Cerebellar nuclear complex (tissue), 1 donor: ENCODE measurements at regions not wholly inside any gene's neighbourhood (a gene's known extent, or its start where the extent isn't known, plus 50 kb on each side); places are given as distances from the start of the nearest gene placed in this dataset.
"Not testable (repeated sequence)": the region's sequence is repeated elsewhere in the genome, so short reads cannot be mapped to it uniquely, and the experiment has no call there.

Source experiments
- DNase-seq, 2 experiments: peaks; one replicate each; lab custom pipeline; 2025; lab: John Stamatoyannopoulos, UW

DNA sequence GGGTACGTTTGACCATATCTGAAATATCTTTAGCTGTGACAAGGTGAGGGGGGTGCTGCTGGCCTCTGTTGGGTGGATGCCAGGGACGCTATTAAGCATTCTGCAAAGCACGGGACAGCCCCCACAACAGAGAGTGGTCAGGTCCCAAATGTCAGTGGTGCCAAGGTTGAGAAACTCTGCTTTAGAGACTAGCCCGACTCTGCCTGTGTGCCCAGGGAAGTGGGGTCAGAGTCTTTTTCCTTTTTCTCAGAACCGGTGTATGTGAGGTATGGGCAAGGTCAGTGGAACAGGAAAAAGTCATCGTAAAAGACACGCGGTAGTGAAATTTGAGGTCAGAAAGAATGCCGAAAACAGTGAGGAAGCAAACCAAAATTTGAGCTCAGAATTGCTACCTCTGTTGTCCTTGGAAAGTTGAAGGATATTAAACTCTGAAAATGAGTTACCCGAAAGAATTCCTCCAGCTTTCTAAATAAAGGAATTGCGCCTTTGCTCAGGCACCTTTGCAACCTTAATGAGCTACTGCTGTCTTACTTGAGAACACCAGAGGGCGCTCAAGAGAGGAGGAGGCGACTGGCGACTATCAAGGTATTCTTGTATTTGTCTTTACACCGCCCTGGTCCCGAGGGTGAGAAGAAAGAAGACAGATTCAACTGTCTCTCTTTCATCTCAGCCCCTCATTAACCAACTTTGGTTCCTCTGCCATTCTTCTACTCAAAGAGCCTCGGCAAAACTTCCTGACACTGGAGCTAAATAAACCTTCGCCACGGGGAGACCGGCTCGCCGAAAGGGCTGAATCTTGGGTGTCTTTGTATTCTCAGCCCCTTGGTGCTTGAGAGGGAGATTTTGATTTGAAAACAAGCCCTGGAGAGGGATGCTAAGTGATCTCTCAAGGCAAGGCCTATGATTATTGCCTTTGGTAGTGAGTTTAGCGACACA, 85.4 kb upstream of the OLIG2 start:
- DNase-seq = peak in 1 of 2 experiments; percentile 37

DNA sequence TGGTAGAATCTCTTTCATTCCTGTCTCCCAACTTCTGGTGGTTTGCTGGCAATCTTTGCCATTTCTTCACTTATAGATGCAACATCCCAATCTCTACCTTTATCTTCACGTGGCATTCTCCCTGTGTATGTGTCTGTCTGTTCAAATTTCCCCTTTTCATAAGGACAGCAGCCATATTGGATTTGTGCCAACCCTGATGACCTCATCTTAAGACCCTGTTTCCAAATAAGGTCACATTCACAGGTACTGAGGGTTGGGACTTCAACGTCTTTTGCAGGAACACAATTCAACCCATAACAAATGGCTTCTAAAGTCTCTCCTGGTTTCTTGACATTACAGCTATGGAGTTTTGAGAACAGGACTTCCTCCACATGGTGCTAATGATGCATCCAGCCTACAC, 84.5 kb upstream of the OLIG2 start:
- no peak for DNase-seq

DNA sequence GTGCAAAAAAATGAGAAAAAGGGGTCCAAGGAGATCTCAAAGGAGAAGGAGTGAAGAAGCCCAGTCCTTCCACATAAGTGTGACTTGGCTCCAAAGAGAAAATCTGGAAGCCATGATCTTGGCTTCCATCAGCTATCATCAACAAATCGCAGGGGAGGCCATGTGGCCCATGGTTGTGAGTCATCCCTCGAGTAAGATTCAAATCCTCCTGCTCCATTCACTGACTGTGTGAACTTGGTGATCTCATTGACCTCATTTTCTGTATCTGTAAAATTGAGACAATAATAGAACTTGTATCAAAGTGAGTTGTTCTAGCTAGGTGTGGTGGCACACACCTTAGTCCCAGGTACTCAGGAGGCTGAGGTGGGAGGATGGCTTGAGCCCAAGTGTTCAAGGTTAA, 79.1 kb upstream of the OLIG2 start:
- DNase-seq = no peak

DNA sequence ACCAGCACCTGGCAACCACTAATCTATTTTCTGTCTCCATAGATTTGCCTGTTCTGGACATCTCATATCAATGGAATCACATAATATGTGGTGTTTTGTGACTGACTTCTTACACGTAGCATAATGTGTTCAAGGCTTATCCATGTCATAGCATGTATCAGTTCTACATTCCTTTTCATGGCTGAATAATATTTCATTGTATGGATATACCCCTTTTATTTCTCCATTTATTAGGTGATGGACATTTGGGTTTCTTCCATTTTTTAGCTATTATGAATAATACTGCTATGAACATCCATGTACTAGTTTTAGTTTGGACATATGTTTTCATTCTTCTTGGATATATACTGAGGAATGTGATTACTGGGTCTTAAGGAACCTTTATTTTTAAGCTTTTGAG, 78.0 kb upstream of the OLIG2 start:
- no peak for DNase-seq

DNA sequence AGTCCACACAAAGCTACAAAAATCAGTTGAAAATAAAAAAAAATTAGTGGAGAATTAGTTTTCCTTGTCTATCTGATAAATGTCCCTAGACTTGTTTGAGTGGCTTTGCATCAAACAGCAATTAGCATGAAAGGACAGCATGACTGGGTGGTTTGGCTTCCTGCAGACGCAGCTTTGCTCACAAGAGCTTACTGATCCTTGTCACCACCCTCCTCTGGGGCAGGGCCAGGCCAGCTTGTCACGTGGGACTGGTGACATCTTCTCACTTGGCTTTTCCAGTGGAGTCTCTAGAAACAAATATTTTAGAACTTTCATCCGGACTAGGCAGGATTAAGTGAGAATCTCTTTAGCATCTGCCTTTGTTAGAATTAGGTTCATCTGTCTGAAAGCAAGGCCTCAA, 76.0 kb upstream of the OLIG2 start:
- no peak for DNase-seq

DNA sequence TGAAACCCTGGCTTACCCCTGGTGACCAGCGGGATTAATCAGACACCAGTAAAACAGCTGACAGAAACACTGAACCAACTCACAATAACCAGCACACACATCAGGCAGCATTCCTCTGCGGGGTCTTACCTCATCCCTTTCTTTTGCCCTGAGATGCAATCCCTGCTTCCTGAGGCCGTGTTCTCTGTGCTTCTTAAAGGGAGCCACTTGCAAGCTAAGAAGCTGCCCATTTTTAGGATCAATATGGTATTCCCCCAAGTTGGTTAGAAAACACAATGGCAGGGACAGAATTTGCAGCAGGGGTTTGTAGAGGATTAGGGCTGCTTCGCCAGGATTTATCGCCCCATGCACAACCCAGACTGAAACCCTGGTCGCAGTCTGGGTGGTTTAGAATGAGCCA, 74.7 kb upstream of the OLIG2 start:
- no peak for DNase-seq

DNA sequence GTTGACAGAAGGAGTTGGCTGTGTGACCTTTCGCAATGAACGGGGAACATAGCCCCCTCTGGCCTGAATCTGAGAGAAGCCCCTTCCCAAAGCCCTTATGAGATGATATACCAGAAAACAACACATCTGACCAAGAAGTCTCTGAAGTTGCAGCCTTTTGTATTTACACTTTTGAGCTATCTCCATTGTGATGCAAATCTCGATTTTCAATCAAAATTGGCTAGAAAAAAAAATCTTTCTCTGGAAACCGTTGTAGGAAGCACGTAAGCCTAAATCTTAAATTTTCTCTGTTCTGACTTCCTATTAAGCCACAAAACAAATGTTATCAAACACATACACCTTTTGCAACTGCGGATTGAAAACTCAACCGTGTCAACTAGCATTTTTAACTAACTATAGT, 71.4 kb upstream of the OLIG2 start:
- no peak for DNase-seq

DNA sequence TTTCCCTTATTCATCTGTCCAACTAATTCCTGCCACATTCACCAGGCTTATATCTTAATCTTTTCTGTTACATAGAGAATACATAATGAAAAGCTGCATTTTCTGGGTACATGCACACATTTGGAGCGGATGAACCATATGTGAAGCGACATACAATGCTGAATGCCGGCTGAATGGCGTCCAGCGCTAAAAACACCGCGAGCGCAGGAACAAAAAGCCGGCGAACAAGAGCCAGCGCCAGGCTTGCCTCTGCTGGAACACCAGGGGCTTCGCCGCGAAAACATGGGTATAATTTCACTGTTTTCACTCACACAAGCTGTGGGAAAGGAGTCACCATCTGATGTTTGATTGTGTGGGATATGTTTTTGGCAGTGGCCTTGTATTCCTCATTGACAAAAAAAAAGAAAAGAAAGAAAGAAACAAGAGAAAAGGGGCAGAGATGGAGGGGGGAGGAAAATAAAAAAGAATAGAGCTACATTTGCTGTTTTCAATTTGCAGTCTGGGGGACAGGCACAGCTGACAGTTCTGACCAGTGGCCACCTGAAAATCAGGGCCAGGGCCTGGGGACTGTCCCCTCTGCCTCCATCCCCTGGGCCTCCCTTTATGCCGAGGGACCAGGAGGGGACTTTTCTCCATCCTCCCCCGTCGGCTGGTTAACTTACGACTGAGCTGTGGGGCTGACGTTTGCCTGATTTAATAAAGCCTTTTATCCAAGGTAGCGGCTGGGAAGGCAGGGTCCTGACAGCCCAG, 70.2 kb upstream of the OLIG2 start:
- no peak for DNase-seq

DNA sequence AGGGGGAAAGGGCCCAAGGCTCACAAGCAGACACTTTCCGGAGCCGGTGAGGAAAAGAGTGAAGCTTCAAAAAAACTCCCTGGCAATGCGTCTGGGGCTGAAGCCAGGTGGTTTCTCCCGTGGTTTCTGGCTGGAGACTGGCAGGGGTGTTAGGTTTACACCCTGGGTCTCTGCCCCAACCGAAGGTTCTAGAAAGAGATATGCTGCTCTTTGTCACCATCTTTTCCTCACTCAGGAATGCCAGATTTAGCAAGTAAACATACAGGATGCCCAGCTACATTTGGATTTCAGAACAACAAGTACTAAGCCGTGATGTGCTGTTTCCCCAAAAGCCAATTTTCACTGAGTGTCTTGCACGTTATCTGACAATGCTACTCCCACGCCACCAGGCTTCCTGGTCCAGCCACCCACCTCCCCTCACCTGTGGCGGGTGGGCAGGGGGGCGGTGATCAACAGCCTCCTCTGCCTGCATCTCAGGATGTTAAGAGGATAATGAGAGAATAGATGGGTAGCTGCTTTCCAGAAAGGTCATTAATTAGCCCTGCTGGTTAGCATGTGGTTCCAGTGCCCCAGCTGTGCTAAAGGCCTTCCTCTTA, 69.6 kb upstream of the OLIG2 start:
- no peak for DNase-seq

DNA sequence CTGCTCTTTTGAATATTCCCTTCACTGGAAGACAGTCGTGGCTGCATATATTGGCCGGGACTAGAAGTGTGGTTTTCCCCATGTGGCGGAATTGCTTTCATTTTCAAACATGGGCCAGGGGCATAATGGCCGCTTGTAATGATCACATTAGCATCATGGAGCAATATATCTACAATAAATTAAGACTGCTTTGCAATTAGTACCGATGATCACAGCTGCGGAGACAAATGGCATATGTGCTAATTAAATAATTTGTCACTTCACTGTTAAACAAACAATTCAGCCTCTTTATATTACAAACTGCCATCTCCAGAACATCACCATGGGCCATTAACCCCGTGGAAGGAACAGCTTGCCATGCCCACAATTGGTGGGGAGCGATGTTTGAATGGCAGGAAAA, 68.2 kb upstream of the OLIG2 start:
- DNase-seq = no peak

DNA sequence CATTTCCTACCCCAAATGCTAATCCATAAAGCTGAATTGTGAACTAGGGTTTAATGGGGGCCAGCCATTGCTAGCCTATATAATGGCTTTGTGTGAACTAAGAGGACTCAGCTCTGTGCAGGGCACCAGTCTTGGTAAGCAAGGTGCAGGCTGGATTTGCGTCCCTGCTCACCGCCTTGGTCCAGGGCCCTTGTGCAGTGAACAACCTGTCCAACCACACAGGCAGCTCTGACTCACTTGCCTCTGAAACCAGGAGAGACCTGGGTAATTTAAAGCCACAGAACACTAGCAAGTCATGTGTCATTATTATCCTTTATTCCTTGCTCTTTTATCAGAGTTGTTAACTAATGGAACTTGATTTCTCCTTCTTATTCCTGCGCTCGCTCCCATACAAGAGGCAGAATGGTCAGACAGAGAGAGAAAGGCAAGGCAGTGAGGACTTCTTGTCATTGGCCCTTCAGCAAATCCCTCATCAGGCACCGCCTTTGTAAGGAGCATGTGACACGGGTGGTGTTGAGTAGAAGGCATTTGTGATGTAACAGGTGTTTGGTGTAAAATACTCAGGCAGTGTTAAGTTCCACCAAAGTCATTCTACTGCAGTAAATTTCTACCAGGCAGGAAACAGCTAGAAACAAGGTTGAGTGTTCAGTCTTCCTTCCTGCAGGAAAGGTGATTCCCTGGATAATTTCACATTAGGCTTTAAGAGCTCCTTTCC, 67.3 kb upstream of the OLIG2 start:
- DNase-seq = no peak

DNA sequence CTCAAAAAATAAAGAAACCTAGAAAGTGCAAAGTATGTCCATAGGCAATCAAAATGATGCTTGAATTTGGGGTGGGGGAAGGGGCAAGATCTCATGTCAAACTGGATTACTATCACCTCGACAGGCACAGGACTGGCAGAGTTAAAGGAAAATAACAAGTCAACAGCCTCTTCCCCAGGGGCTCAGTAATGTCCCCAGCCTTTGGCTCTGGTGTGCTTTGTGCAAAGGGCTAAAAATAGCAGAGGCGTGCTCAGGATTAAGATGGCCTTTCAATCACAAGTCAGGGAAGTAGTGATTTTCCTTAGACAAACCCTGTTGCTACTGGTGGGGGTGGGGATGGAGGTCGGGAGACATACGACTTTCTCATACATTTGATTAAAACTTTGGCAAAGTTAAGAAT, 63.5 kb upstream of the OLIG2 start:
- DNase-seq = no peak

DNA sequence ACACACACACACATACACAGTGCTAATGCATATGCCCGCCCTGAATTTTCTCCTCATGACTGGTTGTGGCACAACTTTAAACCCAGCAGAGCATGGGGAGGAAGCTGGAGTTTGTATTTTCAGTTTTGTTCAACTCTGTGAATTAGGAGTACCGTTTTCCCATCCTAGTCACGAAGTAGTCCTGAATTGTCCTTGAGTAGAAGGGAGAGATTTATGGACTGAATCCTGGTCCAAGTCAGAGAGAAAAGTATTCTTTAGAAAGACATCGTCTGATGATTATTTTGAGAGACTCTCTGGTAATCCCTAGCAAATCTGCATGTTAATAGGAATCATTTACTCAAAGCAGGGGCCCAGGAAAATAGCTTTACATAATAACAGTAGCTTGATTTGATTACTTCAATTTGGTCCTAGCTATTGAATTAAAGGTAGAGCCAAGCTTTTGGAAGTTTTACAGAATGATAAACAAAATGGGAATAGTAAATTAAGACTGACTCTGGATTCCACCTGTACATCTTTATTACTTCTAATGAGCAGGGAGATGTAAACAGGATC, 60.5 kb upstream of the OLIG2 start:
- DNase-seq = no peak

DNA sequence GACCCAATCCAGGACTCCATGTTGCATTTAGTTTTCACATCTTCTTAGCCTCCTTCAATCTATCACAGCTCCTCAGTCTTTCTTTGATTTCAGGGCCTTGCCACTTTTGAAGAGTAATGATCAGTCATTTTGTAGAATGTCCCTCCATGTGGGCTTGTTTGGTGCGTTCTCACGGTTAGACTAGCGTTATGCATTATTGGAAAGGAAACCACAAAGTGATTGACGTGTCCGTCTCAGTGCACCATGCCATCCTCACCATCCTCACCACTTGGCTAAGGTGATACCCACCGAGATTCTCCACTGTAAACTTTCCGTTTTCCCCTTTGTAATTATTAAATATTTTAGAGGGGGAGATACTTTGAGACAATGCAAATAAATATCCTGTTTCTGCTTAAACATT, 59.6 kb upstream of the OLIG2 start:
- DNase-seq = no peak

DNA sequence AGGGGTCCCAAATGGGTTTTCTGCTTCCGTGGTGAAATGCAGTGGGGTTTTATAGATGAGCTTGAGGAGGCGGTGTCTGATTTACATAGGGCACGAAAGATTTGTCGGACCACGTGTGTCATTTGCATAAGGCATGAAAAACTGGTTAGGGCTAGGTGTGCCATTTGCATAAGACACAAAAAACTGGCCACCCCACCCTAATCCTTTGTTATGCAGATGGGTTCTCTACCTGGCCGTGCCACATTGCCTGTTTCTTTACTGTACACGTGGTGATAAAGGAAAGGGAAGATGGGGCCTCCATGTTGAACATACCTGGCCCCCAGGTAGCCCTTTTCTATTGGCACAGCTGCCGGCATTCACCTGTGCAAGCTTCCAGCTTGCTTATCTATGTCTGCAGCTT, 57.6 kb upstream of the OLIG2 start:
- not testable (repeated sequence) for DNase-seq

DNA sequence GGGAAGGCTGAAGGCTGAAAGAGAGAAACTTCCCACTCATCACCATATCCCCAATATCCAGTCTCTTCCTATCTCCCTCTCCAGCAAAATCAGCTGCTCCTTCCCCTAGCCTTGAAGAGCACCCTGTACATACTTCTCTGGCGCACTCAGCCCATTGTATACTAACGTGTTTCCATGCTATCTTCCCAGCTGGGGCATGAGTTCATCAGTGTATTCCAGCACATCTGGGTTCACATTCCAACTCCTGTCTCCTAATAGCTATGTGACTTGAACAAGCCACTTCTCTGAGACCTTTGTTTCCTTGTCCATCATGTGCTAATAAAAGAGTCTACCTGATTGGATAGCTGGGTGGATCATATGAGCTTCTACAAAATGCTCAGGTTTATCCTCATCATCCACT, 51.1 kb upstream of the OLIG2 start:
- DNase-seq = no peak

DNA sequence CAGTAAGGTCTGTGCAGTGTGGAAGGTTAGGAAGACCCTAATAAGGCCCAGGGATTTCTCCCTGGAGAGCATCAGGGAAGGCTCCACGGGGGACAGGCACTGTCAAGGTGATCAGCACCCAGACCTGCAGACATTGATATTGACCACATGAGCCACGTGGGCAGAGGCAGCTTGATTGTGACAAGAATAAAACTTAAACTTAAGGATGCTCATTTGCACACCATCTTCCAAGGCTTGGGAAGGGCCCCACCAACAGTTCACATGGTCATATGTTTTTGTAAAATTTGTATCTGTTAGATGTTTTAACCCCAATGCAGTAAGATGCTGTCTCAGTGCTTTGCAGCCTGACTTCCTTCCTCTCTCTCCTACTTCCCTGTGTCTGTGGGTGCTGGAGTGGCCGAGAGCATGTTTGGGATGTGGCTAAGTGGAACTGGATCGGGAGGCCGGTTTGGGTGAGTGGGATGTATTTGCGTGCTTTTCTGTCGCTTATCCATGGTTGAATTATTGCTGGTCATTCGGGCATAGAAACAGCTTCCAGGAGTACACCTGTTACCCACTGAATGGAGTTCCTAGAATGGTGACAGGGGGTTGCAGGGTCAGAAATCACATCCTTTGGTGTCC, 49.8 kb upstream of the OLIG2 start:
- no peak for DNase-seq
